SK-N-MC (cell line): ENCODE measurements at regions not wholly inside any gene's neighbourhood (a gene's known extent, or its start where the extent isn't known, plus 50 kb on each side); places are given as distances from the start of the nearest gene placed in this dataset.

Experiments used
- EZH2 ChIP-seq: fragments of 200-600 bp; sonication (generic); IDR thresholded peaks from one replicate; pipeline ENCODE4 v1.6.1; 2017; ENCODE audit warnings: antibody characterized with exemption
- FOXP2 ChIP-seq: optimal IDR thresholded peaks from 2 replicates; pipeline ENCODE3; 2011; ENCODE audit warnings: mild to moderate bottlenecking, moderate library complexity; ENCODE audit not compliant: insufficient read depth; ENCODE audit errors: extremely low read length, control extremely low read depth
- POLR2AphosphoS5 ChIP-seq: IDR thresholded peaks from 2 replicates; pipeline ENCODE4 v1.6.1; 2012; ENCODE audit warnings: mild to moderate bottlenecking, low read depth, low read length, borderline replicate concordance

DNA sequence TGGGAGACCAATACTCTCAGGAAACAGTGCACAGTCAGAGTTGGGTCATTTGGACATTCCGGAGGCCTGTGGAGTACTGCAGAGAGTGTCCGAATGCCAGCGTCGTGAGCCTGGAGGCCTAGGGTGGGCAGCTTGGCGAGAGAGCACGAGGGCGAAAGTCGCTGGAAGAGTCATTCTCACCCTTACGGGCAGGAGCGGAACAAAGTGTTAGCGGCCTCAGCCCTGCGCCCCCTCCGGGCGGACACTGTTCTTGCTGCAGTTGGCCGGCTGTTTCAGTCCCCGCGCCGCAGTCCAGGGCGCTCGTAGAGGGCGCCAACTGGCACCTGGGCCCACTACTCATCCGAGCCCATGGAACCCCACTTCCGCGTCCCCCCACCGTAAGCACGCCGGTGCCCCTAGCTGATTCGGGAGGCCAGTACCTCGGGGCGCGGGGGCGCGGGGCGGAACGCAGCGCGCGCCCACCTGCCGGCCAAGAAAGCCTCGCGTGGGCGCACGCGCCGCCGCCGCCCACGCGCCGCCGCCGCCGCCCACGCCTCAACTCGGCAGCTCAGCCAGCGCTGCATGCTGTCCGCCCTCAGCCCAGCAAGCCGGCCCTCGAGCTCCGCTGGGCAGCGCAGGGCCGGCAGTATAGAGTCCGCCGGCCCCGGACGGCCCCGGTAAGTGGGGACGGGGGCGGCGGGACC lies 99.7 kb upstream of the CCL21 start:
- no peak for TF ChIP-seq POLR2AphosphoS5
- TF ChIP-seq EZH2: no peak
- no peak for TF ChIP-seq FOXP2
